ENCODE measurements at regions not wholly inside any gene's neighbourhood (a gene's known extent, or its start where the extent isn't known, plus 50 kb on each side); places are given as distances from the start of the nearest gene placed in this dataset.

- Histone ChIP-seq H3K79me1 (ENCODE audit: low read length) (no peaks in the 10 kb centered on the region), H3K4ac (ENCODE audit: low read depth, low read length) (no peak overlapping the region), H3K23ac (ENCODE audit: low read length) (no peak overlapping the region), H3K9ac (ENCODE audit: low read length) (no peak overlapping the region), H4K8ac (ENCODE audit: low read depth, low read length) (no peak overlapping the region), H3K27ac (ENCODE audit: low read depth, low read length) (no peak overlapping the region), H2AK5ac (ENCODE audit: low read length) (no peak overlapping the region), H3K36me3 (ENCODE audit: control insufficient read depth, insufficient read depth, low read length) (no peaks in the 10 kb centered on the region), H3K4me1 (ENCODE audit: control insufficient read depth, low read depth, low read length) (no peaks in the 10 kb centered on the region), H3K79me2 (ENCODE audit: control insufficient read depth, insufficient read depth, low read length) (no peaks in the 10 kb centered on the region), H2BK5ac (ENCODE audit: low read length) (no peak overlapping the region), H3K4me3 (ENCODE audit: low read length) (no peak overlapping the region), H3K56ac (ENCODE audit: low read length) (no peak overlapping the region), H3K4me2 (ENCODE audit: low read length) (no peak overlapping the region), H2BK120ac (ENCODE audit: low read depth, low read length) (no peak overlapping the region), H2BK15ac (replicated peaks; ENCODE audit: low read depth) (no peak overlapping the region), H3K18ac (ENCODE audit: low read length) (no peak overlapping the region), H3K27me3 (ENCODE audit: insufficient read depth, low read length, poor library complexity) (no peaks in the 10 kb centered on the region), H4K5ac (ENCODE audit: low read length) (no peak overlapping the region)
- DNase-seq = no peak
- WGBS (ENCODE audit: extremely low coverage, insufficient coverage, low lambda C conversion rate) = no CpG with 5 or more reads among the region's 3 CpGs
Observed at GRCh38 chr7:68400783-68401182, 1197.5 kb upstream of the AUTS2 start.

GRCh38 chr7:68401313-68401712 lies 1197.0 kb upstream of the AUTS2 start:
- no peak overlapping the region for H4K8ac ChIP-seq (ENCODE audit: low read depth, low read length)
- H2BK120ac ChIP-seq (ENCODE audit: low read depth, low read length) = peak overlapping the region; percentile 23
- H3K56ac ChIP-seq (ENCODE audit: low read length) = no peak overlapping the region
- H3K18ac ChIP-seq (ENCODE audit: low read length) = no peak overlapping the region
- no peak overlapping the region for H3K4ac ChIP-seq (ENCODE audit: low read depth, low read length)
- no CpG with 5 or more reads among the region's 2 CpGs for WGBS (ENCODE audit: extremely low coverage, insufficient coverage, low lambda C conversion rate)
- no peaks in the 10 kb centered on the region for H3K4me1 ChIP-seq (ENCODE audit: control insufficient read depth, low read depth, low read length)
- no peak overlapping the region for H2AK5ac ChIP-seq (ENCODE audit: low read length)
- no peak overlapping the region for H3K27ac ChIP-seq (ENCODE audit: low read depth, low read length)
- no peaks in the 10 kb centered on the region for H3K36me3 ChIP-seq (ENCODE audit: control insufficient read depth, insufficient read depth, low read length)
- no peak overlapping the region for H3K4me3 ChIP-seq (ENCODE audit: low read length)
- H2BK5ac ChIP-seq (ENCODE audit: low read length) = no peak overlapping the region
- H3K79me2 ChIP-seq (ENCODE audit: control insufficient read depth, insufficient read depth, low read length) = no peaks in the 10 kb centered on the region
- H3K27me3 ChIP-seq (ENCODE audit: insufficient read depth, low read length, poor library complexity) = no peaks in the 10 kb centered on the region
- H4K5ac ChIP-seq (ENCODE audit: low read length) = no peak overlapping the region
- H3K4me2 ChIP-seq (ENCODE audit: low read length) = no peak overlapping the region
- H2BK15ac ChIP-seq (replicated peaks; ENCODE audit: low read depth) = no peak overlapping the region
- no peaks in the 10 kb centered on the region for H3K79me1 ChIP-seq (ENCODE audit: low read length)
- no peak overlapping the region for H3K9ac ChIP-seq (ENCODE audit: low read length)
- no peak for DNase-seq
- no peak overlapping the region for H3K23ac ChIP-seq (ENCODE audit: low read length)

GRCh38 chr7:68406480-68406879 lies 1191.8 kb upstream of the AUTS2 start:
- Histone ChIP-seq H3K9ac (ENCODE audit: low read length) (no peak overlapping the region), H3K4me3 (ENCODE audit: low read length) (no peak overlapping the region), H3K4me2 (ENCODE audit: low read length) (no peak overlapping the region), H2BK120ac (ENCODE audit: low read depth, low read length) (peak overlapping the region; percentile 36), H4K8ac (ENCODE audit: low read depth, low read length) (no peak overlapping the region), H3K56ac (ENCODE audit: low read length) (no peak overlapping the region), H3K79me1 (ENCODE audit: low read length) (no peaks in the 10 kb centered on the region), H3K27ac (ENCODE audit: low read depth, low read length) (no peak overlapping the region), H2BK5ac (ENCODE audit: low read length) (no peak overlapping the region), H2BK15ac (replicated peaks; ENCODE audit: low read depth) (no peak overlapping the region), H2AK5ac (ENCODE audit: low read length) (no peak overlapping the region), H3K36me3 (ENCODE audit: control insufficient read depth, insufficient read depth, low read length) (no peaks in the 10 kb centered on the region), H3K27me3 (ENCODE audit: insufficient read depth, low read length, poor library complexity) (no peaks in the 10 kb centered on the region), H3K18ac (ENCODE audit: low read length) (no peak overlapping the region), H3K79me2 (ENCODE audit: control insufficient read depth, insufficient read depth, low read length) (no peaks in the 10 kb centered on the region), H3K4me1 (ENCODE audit: control insufficient read depth, low read depth, low read length) (no peaks in the 10 kb centered on the region), H4K5ac (ENCODE audit: low read length) (no peak overlapping the region), H3K4ac (ENCODE audit: low read depth, low read length) (no peak overlapping the region), H3K23ac (ENCODE audit: low read length) (no peak overlapping the region)
- whole genome bisulfite sequencing (ENCODE audit: extremely low coverage, insufficient coverage, low lambda C conversion rate) = no CpG with 5 or more reads among the region's 4 CpGs
- no peak for DNase-seq

GRCh38 chr7:68407460-68407859 lies 1190.8 kb upstream of the AUTS2 start:
- Histone ChIP-seq H3K27me3 (ENCODE audit: insufficient read depth, low read length, poor library complexity) (no peaks in the 10 kb centered on the region), H3K4me1 (ENCODE audit: control insufficient read depth, low read depth, low read length) (no peaks in the 10 kb centered on the region)

GRCh38 chr7:68408873-68409272 lies 1189.4 kb upstream of the AUTS2 start:
- H3K79me1 ChIP-seq (ENCODE audit: low read length) = no peaks in the 10 kb centered on the region
- no peak overlapping the region for H3K18ac ChIP-seq (ENCODE audit: low read length)
- no peak for DNase-seq
- H2BK15ac ChIP-seq (replicated peaks; ENCODE audit: low read depth) = no peak overlapping the region
- no peak overlapping the region for H3K56ac ChIP-seq (ENCODE audit: low read length)
- no peak overlapping the region for H2BK120ac ChIP-seq (ENCODE audit: low read depth, low read length)
- WGBS (ENCODE audit: extremely low coverage, insufficient coverage, low lambda C conversion rate) = no CpG with 5 or more reads among the region's 1 CpG
- H3K27me3 ChIP-seq (ENCODE audit: insufficient read depth, low read length, poor library complexity) = no peaks in the 10 kb centered on the region
- H2BK5ac ChIP-seq (ENCODE audit: low read length) = no peak overlapping the region
- no peak overlapping the region for H3K4me3 ChIP-seq (ENCODE audit: low read length)
- no peaks in the 10 kb centered on the region for H3K4me1 ChIP-seq (ENCODE audit: control insufficient read depth, low read depth, low read length)
- H3K36me3 ChIP-seq (ENCODE audit: control insufficient read depth, insufficient read depth, low read length) = no peaks in the 10 kb centered on the region
- no peak overlapping the region for H3K27ac ChIP-seq (ENCODE audit: low read depth, low read length)
- no peaks in the 10 kb centered on the region for H3K79me2 ChIP-seq (ENCODE audit: control insufficient read depth, insufficient read depth, low read length)
- H4K5ac ChIP-seq (ENCODE audit: low read length) = no peak overlapping the region
- H4K8ac ChIP-seq (ENCODE audit: low read depth, low read length) = no peak overlapping the region
- no peak overlapping the region for H3K23ac ChIP-seq (ENCODE audit: low read length)
- no peak overlapping the region for H3K9ac ChIP-seq (ENCODE audit: low read length)
- no peak overlapping the region for H2AK5ac ChIP-seq (ENCODE audit: low read length)
- no peak overlapping the region for H3K4me2 ChIP-seq (ENCODE audit: low read length)
- no peak overlapping the region for H3K4ac ChIP-seq (ENCODE audit: low read depth, low read length)

More at GRCh38 chr7:68407460-68407859, 1190.8 kb upstream of the AUTS2 start:
- Histone ChIP-seq H3K4me3 (ENCODE audit: low read length) (no peak overlapping the region), H3K36me3 (ENCODE audit: control insufficient read depth, insufficient read depth, low read length) (no peaks in the 10 kb centered on the region), H3K27ac (ENCODE audit: low read depth, low read length) (no peak overlapping the region), H2BK120ac (ENCODE audit: low read depth, low read length) (no peak overlapping the region), H3K4ac (ENCODE audit: low read depth, low read length) (no peak overlapping the region), H3K23ac (ENCODE audit: low read length) (no peak overlapping the region), H4K5ac (ENCODE audit: low read length) (no peak overlapping the region), H3K18ac (ENCODE audit: low read length) (no peak overlapping the region), H4K8ac (ENCODE audit: low read depth, low read length) (no peak overlapping the region), H3K4me2 (ENCODE audit: low read length) (no peak overlapping the region), H3K79me2 (ENCODE audit: control insufficient read depth, insufficient read depth, low read length) (no peaks in the 10 kb centered on the region), H2AK5ac (ENCODE audit: low read length) (no peak overlapping the region), H3K9ac (ENCODE audit: low read length) (no peak overlapping the region), H2BK5ac (ENCODE audit: low read length) (no peak overlapping the region), H3K56ac (ENCODE audit: low read length) (no peak overlapping the region), H2BK15ac (replicated peaks; ENCODE audit: low read depth) (no peak overlapping the region), H3K79me1 (ENCODE audit: low read length) (no peaks in the 10 kb centered on the region)
- peak; percentile 81 for DNase-seq

- Histone ChIP-seq H3K27ac (ENCODE audit: low read depth, low read length) (no peak overlapping the region), H2AK5ac (ENCODE audit: low read length) (no peak overlapping the region), H3K4me2 (ENCODE audit: low read length) (no peak overlapping the region), H2BK5ac (ENCODE audit: low read length) (no peak overlapping the region), H3K23ac (ENCODE audit: low read length) (no peak overlapping the region), H3K4me3 (ENCODE audit: low read length) (no peak overlapping the region), H3K27me3 (ENCODE audit: insufficient read depth, low read length, poor library complexity) (no peaks in the 10 kb centered on the region), H2BK120ac (ENCODE audit: low read depth, low read length) (no peak overlapping the region), H3K4ac (ENCODE audit: low read depth, low read length) (no peak overlapping the region), H3K9ac (ENCODE audit: low read length) (no peak overlapping the region), H2BK15ac (replicated peaks; ENCODE audit: low read depth) (no peak overlapping the region), H3K4me1 (ENCODE audit: control insufficient read depth, low read depth, low read length) (no peaks in the 10 kb centered on the region), H3K79me2 (ENCODE audit: control insufficient read depth, insufficient read depth, low read length) (no peaks in the 10 kb centered on the region), H4K8ac (ENCODE audit: low read depth, low read length) (no peak overlapping the region), H4K5ac (ENCODE audit: low read length) (no peak overlapping the region), H3K56ac (ENCODE audit: low read length) (no peak overlapping the region), H3K79me1 (ENCODE audit: low read length) (no peaks in the 10 kb centered on the region), H3K36me3 (ENCODE audit: control insufficient read depth, insufficient read depth, low read length) (no peaks in the 10 kb centered on the region), H3K18ac (ENCODE audit: low read length) (no peak overlapping the region)
- DNase-seq = no peak
Observed at GRCh38 chr7:68409851-68410250, 1188.4 kb upstream of the AUTS2 start.
